ENCODE measurements at regions not wholly inside any gene's neighbourhood (a gene's known extent, or its start where the extent isn't known, plus 50 kb on each side); places are given as distances from the start of the nearest gene placed in this dataset.

GRCh38 chr2:120982598-120982997 lies 246.9 kb downstream of the GLI2 start:
- TF ChIP-seq, protein P1, sequence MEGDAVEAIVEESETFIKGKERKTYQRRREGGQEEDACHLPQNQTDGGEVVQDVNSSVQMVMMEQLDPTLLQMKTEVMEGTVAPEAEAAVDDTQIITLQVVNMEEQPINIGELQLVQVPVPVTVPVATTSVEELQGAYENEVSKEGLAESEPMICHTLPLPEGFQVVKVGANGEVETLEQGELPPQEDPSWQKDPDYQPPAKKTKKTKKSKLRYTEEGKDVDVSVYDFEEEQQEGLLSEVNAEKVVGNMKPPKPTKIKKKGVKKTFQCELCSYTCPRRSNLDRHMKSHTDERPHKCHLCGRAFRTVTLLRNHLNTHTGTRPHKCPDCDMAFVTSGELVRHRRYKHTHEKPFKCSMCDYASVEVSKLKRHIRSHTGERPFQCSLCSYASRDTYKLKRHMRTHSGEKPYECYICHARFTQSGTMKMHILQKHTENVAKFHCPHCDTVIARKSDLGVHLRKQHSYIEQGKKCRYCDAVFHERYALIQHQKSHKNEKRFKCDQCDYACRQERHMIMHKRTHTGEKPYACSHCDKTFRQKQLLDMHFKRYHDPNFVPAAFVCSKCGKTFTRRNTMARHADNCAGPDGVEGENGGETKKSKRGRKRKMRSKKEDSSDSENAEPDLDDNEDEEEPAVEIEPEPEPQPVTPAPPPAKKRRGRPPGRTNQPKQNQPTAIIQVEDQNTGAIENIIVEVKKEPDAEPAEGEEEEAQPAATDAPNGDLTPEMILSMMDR (conservative IDR thresholded peaks at IDR 0.05): no peak
- TF ChIP-seq ZFX (IDR thresholded peaks at IDR 0.05): no peak

All from C4-2B (cell line).